GM10248 (cell line): ENCODE measurements at regions not wholly inside any gene's neighbourhood (a gene's known extent, or its start where the extent isn't known, plus 50 kb on each side); places are given as distances from the start of the nearest gene placed in this dataset.

ENCODE experiments used
- CTCF ChIA-PET: fragments of 300-600 bp; sonication (Branson Sonifier 250); formaldehyde crosslinking; extraction: SDS; loops from one replicate; lab custom pipeline; 2021; ENCODE audit warnings: antibody characterized with exemption; lab: Yijun Ruan, JAX
- POLR2A ChIA-PET: fragments of 350-650 bp; sonication (Branson Sonifier 250); formaldehyde crosslinking; extraction: SDS; loops from one replicate; lab custom pipeline; 2020; ENCODE audit warnings: antibody characterized with exemption; lab: Yijun Ruan, JAX
- DNase-seq: peaks from one replicate; pipeline ENCODE4 v3.0.0; 2012; ENCODE audit errors: extremely low spot score
- TF ChIP-seq, protein P1 (sequence below): IDR thresholded peaks from 2 replicates; pipeline ENCODE4 v1.5.1; 2012; ENCODE audit warnings: mild to moderate bottlenecking, low read depth; ENCODE audit errors: extremely low read depth, missing control alignments, control extremely low read depth

DNA sequence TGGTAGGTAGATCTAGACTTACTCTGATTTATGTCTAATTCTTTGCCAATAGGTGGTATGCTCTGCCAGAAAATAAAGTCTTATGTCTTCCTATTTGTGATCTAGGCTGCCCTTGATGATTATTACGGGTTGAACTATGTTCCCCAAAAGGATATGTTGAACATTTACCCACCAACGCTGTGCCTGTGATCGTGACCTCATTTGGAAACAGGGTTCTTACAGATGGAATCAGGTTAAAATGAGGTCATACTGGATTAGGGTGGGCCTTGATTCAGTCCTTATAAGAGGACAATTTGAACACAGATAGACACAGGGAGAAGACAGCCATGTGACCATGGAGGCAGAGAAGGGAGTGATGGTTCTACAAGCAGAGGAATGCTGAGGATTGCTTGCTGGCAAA is 95.1 kb upstream of the BCAR3 start:
- POLR2A ChIA-PET, result no interaction called here
- CTCF ChIA-PET, result interaction anchor here (0.7 kb wide), 1 partner anchor 37 kb away, joined by 3 read pairs; no protein-coding TSS in a partner anchor
- TF ChIP-seq, protein P1, sequence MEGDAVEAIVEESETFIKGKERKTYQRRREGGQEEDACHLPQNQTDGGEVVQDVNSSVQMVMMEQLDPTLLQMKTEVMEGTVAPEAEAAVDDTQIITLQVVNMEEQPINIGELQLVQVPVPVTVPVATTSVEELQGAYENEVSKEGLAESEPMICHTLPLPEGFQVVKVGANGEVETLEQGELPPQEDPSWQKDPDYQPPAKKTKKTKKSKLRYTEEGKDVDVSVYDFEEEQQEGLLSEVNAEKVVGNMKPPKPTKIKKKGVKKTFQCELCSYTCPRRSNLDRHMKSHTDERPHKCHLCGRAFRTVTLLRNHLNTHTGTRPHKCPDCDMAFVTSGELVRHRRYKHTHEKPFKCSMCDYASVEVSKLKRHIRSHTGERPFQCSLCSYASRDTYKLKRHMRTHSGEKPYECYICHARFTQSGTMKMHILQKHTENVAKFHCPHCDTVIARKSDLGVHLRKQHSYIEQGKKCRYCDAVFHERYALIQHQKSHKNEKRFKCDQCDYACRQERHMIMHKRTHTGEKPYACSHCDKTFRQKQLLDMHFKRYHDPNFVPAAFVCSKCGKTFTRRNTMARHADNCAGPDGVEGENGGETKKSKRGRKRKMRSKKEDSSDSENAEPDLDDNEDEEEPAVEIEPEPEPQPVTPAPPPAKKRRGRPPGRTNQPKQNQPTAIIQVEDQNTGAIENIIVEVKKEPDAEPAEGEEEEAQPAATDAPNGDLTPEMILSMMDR, result no peak
- no peak for DNase-seq

DNA sequence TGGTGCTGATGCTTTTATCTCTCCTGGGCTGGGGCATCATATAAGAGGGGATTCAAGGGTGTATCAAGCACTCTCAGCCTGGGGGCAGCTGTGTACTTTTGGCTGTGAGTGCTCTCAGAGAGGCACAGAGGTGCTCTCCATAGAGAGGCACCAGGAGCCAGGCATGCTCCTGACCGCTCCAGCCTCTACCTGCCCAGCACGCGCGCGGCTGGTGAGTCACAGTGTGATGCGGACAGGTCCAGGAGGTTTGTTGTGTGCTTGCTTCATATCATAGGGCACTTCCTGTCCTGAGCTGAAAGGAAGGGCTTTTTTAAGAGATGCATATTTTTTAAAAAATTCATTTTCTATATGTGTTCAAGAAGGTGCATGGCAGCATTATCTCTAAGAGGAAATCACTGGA is 93.6 kb upstream of the BCAR3 start:
- DNase-seq, result no peak
- TF ChIP-seq, protein P1, result no peak
- ChIA-PET CTCF (interaction anchor here (0.9 to 1.3 kb wide), 5 partner anchors 10 to 39 kb away, joined by 3 to 4 read pairs (median 3); no protein-coding TSS in a partner anchor), POLR2A (no interaction called here)

DNA sequence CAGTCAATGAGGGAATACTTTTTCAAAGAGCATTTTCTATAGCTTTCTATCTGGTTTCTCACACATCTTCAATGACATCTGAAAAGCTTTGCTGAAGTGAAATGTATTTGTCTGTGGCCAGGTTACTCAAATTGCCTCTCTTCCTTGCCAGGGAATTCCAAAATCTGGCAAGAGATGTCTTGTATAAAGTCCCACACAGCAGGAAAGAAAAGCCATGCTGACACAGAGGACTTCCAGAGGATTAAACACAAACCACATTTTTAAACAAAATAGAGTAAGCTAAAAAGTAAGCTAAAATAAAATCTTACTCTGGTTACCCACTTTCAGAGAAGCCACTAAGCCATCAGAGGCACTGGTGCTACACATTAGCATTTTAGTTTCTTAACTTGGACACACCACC is 93.1 kb upstream of the BCAR3 start:
- ChIA-PET POLR2A (no interaction called here), CTCF (interaction anchor here (0.9 to 1.3 kb wide), 5 partner anchors 12 to 144 kb away, joined by 3 to 4 read pairs (median 3); no protein-coding TSS in a partner anchor)

GRCh38 chr1:93773049-93773838 is 91.6 kb upstream of the BCAR3 start:
- no peak for DNase-seq
- CTCF ChIA-PET, result interaction anchor here (1.0 to 1.4 kb wide), 4 partner anchors 15 to 139 kb away, joined by 3 read pairs; no protein-coding TSS in a partner anchor
- POLR2A ChIA-PET, result no interaction called here
- TF ChIP-seq, protein P1, result no peak

More for the DNA sequence above, 93.1 kb upstream of the BCAR3 start:
- TF ChIP-seq, protein P1, result no peak
- DNase-seq, result no peak

GRCh38 chr1:93771843-93772242 is 90.2 kb upstream of the BCAR3 start:
- TF ChIP-seq, protein P1, result no peak
- POLR2A ChIA-PET, result no interaction called here
- CTCF ChIA-PET, result no interaction called here
- DNase-seq, result no peak

- DNase-seq, result no peak
- CTCF ChIA-PET, result interaction anchor here (1.1 to 1.7 kb wide), 2 partner anchors 20 to 141 kb away, joined by 3 to 7 read pairs; no protein-coding TSS in a partner anchor
- POLR2A ChIA-PET, result no interaction called here
- TF ChIP-seq, protein P1, result no peak
Measured at GRCh38 chr1:93770640-93771039, 89.0 kb upstream of the BCAR3 start.
